Progenitor cell of endocrine pancreas (in vitro differentiated cells): ENCODE measurements at regions not wholly inside any gene's neighbourhood (a gene's known extent, or its start where the extent isn't known, plus 50 kb on each side); places are given as distances from the start of the nearest gene placed in this dataset.

ENCODE experiments used
- DNase-seq: peaks from one replicate; pipeline ENCODE4 v3.0.0; 2021; ENCODE audit warnings: low spot score; ENCODE audit not compliant: unreplicated experiment
- H3K27ac Mint-ChIP-seq: 2 replicates; pipeline ENCODE4 v1.8.0; 2021; ENCODE audit warnings: mild to moderate bottlenecking, moderate library complexity, mixed read lengths
- H3K27me3 Mint-ChIP-seq: 2 replicates; pipeline ENCODE4 v1.8.0; 2021; ENCODE audit warnings: mixed read lengths
- H3K36me3 Mint-ChIP-seq: 2 replicates; pipeline ENCODE4 v1.8.0; 2022; ENCODE audit warnings: mixed read lengths; ENCODE audit not compliant: insufficient read depth
- H3K4me1 Mint-ChIP-seq: 2 replicates; pipeline ENCODE4 v1.8.0; 2021; ENCODE audit warnings: low read depth, mixed read lengths
- H3K4me3 Mint-ChIP-seq: 2 replicates; pipeline ENCODE4 v1.8.0; 2021; ENCODE audit warnings: low read depth, mild to moderate bottlenecking, moderate library complexity, mixed read lengths
- H3K9me3 Mint-ChIP-seq: 2 replicates; pipeline ENCODE4 v1.8.0; 2021; ENCODE audit warnings: low read depth, mixed read lengths
- TF ChIP-seq, protein P1 (sequence below): fragments of 200-600 bp; sonication (generic); IDR thresholded peaks from one replicate; pipeline ENCODE4 v1.5.0; 2021; ENCODE audit warnings: antibody characterized with exemption, mild to moderate bottlenecking; ENCODE audit not compliant: unreplicated experiment

- Mint-ChIP-seq H3K27me3 (no peaks in the 10 kb centered on the region), H3K36me3 (no peaks in the 10 kb centered on the region), H3K27ac (no peak overlapping the region), H3K4me3 (no peak overlapping the region), H3K4me1 (no peaks in the 10 kb centered on the region), H3K9me3 (no peaks in the 10 kb centered on the region)
- TF ChIP-seq, protein P1, sequence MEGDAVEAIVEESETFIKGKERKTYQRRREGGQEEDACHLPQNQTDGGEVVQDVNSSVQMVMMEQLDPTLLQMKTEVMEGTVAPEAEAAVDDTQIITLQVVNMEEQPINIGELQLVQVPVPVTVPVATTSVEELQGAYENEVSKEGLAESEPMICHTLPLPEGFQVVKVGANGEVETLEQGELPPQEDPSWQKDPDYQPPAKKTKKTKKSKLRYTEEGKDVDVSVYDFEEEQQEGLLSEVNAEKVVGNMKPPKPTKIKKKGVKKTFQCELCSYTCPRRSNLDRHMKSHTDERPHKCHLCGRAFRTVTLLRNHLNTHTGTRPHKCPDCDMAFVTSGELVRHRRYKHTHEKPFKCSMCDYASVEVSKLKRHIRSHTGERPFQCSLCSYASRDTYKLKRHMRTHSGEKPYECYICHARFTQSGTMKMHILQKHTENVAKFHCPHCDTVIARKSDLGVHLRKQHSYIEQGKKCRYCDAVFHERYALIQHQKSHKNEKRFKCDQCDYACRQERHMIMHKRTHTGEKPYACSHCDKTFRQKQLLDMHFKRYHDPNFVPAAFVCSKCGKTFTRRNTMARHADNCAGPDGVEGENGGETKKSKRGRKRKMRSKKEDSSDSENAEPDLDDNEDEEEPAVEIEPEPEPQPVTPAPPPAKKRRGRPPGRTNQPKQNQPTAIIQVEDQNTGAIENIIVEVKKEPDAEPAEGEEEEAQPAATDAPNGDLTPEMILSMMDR, result no peak
- DNase-seq, result no peak
Measured at GRCh38 chr3:22969276-22969675, 233.9 kb upstream of the UBE2E2 start.

- TF ChIP-seq, protein P1, result no peak
- H3K4me3 Mint-ChIP-seq, result no peak overlapping the region
- H3K27me3 Mint-ChIP-seq, result no peaks in the 10 kb centered on the region
- no peak overlapping the region for H3K27ac Mint-ChIP-seq
- no peaks in the 10 kb centered on the region for H3K4me1 Mint-ChIP-seq
- no peaks in the 10 kb centered on the region for H3K36me3 Mint-ChIP-seq
- H3K9me3 Mint-ChIP-seq, result peaks cover 3% of the 10 kb centered on the region
- no peak for DNase-seq
Measured at GRCh38 chr3:22971497-22971896, 231.6 kb upstream of the UBE2E2 start.

DNA sequence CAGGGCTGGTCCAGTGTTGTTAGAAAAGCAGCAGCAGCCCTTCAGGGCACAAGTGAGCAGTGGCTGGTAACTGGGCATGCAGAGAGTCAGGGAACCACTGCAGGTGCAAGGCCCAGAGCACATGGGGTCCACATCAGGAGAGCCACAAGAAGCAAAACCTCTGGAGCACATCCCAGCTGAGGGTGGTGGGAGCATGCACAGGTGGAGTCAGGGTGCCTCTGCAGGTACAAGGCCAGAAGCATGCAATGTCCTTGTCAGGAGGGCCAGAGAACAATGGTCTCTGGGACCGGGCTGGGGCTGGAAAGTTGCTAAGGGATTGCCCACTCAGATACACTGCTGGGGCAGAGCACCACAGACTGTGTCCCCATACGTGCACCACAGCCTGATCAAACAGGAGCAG lies 226.1 kb upstream of the UBE2E2 start:
- Mint-ChIP-seq H3K27ac (no peak overlapping the region), H3K36me3 (no peaks in the 10 kb centered on the region), H3K27me3 (no peaks in the 10 kb centered on the region), H3K9me3 (peaks cover 3% of the 10 kb centered on the region), H3K4me3 (no peak overlapping the region), H3K4me1 (peaks cover 3% of the 10 kb centered on the region)
- no peak for DNase-seq
- TF ChIP-seq, protein P1, result no peak

DNA sequence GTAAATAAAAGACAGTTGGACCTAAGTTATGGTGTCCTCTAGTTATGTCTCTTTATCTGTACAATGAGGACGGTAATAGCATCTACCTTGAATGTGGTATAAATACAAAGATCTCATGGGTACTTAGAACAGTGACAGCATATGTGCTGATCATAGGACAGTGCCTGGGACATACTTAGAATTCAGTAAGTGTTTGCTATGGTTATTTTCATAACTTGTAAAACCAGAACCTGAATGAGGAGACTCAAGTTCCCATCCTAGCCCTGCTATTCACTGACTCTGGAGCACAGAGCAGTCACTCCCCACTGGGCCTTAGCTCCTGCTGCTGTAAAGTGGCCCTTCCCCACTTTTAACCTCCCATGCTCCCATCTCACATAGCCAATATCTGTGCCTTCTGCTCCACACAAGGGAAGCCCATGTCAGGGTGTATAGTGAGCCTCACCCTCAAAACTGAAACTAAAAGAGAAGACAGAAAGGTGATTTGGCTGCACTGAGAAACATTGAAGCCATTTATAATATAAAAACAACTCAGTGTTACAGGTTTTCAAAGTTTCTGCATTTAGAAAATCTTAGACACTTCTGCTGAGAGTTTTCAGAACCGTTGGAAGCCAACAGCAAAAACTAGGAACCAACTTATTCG lies 225.4 kb upstream of the UBE2E2 start:
- Mint-ChIP-seq H3K36me3 (no peaks in the 10 kb centered on the region), H3K27me3 (no peaks in the 10 kb centered on the region), H3K4me3 (no peak overlapping the region), H3K9me3 (peaks cover 3% of the 10 kb centered on the region), H3K27ac (no peak overlapping the region), H3K4me1 (peaks cover 3% of the 10 kb centered on the region)
- DNase-seq, result no peak
- TF ChIP-seq, protein P1, result no peak

DNA sequence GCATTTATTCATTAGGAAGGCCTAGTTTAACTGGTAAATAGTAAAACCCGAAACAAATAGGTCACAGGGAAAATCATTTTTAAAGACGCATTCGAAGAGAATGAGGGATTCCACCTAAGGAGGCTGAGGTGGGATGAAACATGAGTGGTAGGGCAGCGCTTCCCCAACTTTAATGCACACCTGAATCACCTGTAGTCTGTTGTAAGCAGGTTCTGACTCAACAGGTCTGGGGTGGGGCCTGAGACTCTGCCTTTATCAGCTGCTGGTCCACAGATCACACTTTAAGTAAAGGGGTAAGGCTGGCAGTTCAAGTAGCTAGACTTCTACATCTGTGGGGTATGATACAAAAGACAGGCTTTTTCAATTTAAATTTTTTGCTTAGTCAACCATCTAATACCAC lies 223.5 kb upstream of the UBE2E2 start:
- Mint-ChIP-seq H3K4me1 (peaks cover 3% of the 10 kb centered on the region), H3K36me3 (no peaks in the 10 kb centered on the region), H3K27me3 (no peaks in the 10 kb centered on the region), H3K9me3 (peaks cover 3% of the 10 kb centered on the region), H3K27ac (no peak overlapping the region), H3K4me3 (no peak overlapping the region)
- no peak for DNase-seq
- TF ChIP-seq, protein P1, result no peak
